ENCODE measurements at regions not wholly inside any gene's neighbourhood (a gene's known extent, or its start where the extent isn't known, plus 50 kb on each side); places are given as distances from the start of the nearest gene placed in this dataset.
A peak's percentile ranks its signal among the peaks of the same experiment; 100 is the strongest.
"Not testable (repeated sequence)": the region's sequence is repeated elsewhere in the genome, so short reads cannot be mapped to it uniquely, and the experiment has no call there.

DNA sequence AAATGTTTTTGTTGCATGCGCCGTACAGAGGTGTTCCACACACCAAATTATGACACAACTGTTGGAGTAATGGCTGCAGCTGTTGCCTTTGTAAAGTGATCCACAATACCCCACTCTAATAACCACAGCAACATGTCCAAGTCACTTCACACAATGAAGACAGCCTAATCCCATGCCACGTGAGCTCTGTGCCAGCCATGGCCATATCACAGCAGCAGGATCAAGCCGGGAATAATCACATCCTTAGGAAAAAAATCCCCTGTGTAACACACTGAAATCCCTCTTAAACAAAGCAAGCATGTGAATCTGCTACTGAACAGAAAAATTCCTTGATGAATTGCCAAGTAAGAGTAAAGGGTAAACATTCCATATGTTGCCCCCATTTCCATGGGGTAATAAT, 179.5 kb upstream of the PARD3B start:
- no peak for DNase-seq

DNA sequence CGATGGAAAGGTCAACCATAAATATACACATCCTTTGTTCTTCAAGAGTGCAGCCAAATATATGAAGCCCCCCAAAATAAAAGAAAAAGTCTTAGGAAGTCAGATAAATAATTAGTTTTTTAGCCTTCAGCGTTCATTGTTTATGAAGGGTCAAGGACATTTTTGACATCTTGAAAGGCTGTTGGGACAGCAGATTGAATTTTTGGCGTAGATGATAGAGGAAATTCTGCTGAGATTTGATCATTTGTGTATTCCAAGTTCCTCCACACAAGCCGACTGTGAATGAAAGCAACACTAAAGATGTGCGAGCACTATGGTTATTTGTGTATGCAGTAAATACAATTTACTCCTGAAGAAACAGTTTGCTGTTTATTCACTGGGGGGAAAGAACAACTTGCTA, 177.8 kb upstream of the PARD3B start:
- DNase-seq, result no peak

DNA sequence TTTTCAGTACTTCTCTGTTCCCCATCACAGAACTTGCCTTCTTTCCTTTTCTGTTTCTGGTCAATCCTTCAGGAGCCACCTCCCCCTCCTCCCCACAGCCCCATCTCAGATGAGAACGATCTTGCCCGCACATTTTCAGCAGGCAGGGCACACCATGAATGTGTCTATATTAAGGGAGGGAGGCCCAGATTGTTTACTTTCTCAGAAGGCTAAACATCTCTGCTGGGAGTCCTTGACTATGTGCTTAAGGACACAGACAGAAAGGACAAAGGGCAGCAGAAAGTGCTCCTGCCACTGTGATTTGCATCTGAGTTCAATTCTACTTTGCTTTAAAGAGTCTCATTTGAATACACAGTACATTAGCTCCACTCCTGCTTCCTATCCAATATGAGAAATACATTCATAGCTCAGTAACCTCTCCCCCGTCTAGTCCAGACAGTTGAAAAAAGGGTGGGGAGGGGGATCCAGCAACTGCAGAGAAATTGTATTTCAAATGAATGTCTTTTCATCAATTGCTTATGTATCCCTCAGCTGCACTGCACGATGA, 175.0 kb upstream of the PARD3B start:
- DNase-seq, result peak; percentile 7

DNA sequence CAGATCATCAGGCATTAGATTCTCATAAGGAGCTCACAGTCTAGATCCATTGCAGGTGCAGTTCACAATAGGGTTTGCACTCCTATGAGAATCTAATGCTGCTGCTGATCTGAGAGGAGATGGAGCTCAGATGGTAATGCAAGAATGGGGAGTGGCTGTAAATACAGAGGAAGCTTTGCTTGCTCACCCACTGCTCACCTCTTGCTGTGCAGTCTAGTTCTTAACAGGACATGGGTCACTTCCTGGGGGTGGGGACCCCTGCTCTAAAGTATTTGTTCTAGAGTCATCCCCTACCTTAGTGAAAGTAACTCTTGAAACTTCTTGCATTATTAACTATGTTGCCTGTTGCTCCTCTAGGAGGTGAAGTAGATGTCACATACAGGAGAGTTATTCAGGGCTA, 171.3 kb upstream of the PARD3B start:
- no peak for DNase-seq

DNA sequence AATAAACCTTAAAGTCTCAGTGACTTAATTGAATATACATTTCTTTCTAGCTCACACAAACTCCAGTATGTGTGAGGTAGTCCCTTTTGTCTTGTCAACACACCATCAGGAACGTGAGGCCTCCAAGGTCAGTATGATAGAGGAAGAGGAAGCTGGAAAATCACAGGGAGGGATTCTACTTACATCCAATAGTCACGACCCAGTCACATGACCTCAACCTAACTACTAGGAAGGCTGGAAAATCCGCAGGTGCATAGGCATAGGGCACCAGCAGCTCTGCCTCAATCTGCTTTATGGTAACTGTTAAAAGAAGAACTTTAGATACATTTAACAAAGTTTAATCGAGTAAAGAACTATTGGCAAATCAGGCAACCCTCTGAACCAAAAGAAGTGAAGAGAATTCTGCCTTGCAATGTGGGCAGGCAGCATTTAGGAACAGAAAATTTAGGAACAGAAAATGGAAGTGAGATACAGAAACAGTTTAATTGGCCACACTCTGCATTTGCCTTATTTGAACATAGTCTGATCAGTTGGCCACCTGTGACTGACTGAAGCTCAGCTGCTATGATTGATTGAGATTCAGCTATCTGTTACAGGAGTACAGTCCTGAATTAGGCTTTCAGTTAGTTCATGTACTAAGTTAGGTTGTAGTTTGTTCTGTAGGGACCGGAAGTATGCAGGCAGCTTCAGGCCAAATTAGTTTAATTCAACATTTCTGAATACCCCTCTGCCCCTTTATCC, 165.0 kb upstream of the PARD3B start:
- no peak for DNase-seq

DNA sequence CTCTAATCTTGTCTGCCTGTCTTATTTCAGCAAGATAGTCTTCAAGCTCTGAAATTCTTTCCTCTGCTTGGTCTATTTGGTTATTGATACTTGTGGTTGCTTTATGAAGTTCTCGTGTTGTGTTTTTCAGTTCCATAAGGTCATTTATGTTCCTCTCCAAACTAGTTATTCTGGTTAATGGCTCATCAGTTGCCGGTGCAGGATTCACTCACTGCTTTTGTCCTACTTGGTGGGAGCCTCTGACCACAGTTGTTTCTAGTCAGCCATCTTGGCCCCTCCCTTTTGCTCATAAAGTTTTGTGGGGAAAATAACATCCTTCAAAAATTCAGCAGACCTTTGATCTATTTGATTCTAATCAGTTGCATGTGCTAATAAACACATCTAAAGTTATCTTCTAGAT, 158.6 kb upstream of the PARD3B start:
- no peak for DNase-seq

DNA sequence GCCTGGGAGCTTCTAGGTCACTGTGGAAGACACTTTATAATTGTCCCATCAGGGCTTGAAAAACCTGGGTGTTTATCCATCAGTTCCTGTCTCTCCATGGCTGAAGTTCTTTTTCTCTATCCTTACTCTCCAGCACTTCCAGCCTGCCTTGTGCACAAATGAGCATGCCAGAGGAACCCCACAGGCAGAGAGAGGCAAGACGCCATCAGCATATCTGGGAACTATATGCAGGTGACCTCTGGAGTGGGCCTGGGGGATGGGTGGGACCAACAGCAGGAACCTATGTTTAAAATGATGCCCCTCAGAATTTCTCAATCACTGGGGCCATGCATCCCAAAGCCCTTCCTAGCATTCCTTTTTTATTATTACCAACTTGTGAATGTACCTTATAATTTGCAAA, 156.2 kb upstream of the PARD3B start:
- no peak for DNase-seq

DNA sequence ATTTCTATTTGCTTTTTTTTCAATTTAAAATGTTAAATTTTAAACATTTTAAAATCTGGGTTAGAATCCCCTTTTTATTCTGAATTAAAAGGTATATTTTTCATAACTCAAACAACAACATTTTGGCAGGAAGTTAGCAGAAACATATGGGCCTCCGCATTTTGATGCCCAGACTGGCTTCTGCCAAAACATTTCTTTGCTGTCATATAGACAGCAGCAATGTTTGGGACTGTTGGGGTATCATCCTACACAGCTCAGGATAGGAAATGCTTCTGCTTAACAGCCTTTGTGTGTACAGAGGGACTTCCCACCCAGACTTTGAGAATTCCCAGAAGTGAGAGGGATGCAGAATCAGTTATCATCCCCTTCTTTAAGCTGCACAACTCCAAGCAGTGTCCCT, 155.4 kb upstream of the PARD3B start:
- DNase-seq, result no peak

DNA sequence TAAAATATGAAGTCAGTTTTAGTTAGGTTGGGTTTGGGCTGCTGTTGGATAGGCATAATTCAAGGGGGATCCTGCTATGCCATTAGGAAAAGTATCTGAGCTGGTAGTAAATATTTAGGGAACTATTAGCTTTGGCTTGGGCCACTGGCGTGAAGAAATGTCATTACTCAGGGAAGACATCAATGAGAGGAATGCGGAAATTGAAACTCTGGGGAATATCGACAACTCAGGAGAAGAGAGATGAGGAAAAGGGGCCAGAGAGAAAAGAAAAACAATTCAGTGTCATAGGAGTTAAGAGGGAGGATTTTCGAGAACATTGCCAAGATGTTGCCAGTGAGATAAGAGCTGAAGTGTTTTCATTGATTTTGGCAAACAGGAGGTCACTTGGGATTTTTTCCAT, 149.7 kb upstream of the PARD3B start:
- DNase-seq, result no peak

DNA sequence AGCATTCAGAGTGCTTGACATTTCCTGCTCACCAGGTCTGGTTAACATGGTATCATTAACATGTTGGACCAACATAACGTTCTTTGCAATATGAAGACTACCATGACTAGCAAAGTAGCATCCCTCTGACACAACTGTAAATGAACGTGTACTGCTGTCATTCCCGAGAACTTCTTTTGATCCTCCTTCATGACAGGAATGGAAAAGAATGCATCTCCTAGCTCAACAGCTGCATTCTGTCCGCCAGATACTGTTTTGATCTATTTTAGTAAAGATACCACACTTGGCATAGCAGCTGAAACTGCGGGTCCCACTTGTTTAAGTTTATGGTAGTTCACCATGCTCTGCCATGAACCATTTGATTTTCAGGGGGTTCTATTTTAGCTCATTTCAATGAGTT, 144.2 kb upstream of the PARD3B start:
- no peak for DNase-seq

DNA sequence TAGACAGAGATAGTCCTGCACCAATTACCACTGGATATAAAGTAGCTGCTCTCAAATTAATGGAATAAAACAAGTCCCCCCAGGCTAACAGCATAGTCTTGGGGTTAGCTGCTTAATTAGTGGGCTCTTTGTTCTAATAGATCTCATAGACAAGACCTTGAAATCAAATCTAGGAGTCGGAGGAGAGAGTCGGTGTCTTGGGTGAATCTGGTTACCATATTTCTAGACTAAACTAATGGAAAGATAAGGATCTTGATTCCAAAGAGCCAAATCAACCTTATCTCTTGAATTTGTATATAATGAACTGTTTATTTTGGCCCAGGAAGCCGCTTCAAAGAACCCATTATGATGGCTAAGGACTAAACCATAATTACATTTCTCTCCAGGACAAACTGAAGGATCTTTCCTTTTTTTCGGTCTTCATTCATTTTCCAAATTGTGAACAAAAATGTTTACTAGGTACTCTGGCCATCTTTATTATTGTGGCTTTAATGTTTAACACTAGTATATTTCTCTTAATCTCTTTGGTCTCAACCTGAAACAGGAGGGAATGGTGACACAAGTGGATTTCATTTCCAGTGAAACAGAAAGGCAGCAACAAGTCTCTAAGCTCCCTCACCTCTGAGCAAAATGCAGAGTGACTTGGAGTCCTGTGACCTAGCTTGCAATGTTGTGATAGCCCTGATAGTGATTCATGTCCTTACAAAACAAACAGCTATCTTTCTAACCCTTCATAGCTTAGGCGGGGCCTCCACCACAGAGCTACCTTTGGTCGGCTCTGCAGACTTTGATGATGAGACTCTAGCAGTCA, 137.9 kb upstream of the PARD3B start:
- DNase-seq, result peak; percentile 87

DNA sequence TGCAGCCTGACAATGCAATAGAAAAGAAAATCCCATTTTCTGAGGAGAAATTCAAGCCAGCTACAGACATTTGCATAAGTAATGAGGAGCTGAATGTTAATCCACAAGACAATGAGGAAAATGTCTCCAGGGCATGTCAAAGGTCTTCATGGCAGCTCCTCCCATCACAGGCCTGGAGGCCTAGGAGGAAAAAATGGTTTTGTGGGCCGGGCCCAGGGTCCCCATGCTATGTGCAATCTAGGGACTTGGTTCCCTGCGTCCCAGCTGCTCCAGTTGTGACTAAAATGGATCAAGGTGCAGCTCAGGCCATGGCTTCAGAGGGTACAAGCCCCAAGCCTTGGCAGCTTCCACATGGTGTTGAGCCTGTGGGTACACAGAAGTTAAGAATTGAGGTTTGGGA, 132.5 kb upstream of the PARD3B start:
- not testable (repeated sequence) for DNase-seq

DNA sequence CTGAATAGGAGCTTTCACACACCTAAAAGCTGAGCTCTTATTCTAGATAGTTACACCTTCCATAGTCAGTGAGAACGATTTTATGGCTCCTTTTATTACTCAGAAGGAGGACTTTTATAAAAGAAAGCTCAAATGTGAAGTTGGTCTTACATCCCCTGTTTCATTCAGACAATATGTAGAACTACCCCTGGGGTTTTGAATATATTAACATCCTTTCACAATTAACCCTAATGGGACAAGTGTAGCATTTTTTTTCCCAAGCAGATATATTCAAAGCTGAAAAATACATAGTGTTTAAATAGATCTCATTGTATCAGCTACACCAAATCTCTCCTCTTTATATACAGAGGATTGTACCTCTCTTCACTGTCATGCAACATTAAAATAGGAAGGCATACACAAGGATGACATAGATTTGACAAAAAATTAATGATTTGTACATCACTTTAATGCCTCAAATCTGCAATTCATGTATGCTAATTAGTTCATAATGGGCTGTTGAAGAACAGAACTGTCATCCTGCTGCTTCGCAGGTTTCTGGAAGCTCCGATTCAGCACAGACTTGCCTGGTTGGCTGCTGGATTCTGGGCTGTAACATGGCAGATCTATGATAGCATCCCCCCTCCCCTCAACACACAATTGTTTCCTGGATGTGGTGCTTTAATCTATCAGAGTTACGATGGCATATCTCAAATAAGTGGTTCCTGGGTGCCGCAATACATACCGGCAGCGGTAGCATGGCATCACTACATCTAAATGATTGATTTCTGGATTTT, 129.7 kb upstream of the PARD3B start:
- no peak for DNase-seq

DNA sequence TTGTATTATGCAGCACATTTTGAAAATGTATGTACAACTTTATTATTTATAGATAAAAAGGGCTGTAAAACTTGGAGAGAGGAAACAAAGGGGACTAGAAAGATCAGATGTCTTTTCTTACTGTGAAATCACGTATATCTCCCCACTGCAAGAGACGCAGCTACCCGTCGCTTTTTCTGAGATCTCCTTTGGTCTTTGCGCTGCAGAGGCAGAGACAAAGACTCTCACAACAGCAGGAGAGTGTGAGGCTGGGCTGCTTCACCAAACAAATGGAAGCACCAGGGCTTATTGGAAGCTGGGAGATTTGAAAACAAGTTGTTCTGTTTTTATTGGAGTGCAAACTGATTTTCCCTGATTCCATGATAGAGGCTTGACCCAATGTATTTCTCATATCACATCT, 129.0 kb upstream of the PARD3B start:
- DNase-seq, result no peak

DNA sequence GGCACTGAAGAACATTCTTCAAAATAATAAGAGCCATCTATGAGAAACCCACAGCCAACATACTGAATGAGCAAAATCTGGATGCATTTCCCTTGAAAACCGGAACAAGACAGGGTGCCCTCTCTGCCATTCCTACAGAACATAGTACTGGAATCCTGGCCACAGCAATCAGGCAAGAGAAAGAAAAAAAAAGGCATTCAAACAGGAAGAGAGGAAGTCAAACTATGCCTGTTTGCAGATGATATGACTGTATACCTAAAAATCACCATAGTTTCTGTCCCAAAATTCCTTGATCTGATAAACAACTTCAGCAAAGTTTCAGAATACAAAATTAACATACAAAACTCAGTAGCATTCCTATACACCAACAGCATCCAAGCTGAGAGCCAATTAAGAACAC, 119.5 kb upstream of the PARD3B start:
- no peak for DNase-seq

DNA sequence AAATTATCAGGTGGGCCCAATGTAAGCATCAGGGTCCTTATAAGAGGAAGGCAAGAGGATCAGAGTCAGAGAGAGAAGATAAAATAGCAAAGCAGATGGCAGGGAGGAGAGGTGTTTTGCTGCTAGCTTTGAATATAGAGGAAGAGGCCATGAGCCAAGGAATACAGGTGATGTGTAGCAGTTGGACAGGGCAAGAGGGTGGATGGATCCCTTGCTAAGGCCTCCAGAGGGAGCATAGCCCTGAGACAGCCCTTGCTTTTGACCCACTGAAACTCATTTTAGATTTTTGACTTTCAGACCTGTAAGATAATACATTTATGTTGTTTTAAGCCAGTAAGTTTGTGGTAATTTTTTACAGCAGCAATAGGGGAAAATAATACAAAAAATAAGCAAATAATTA, 116.6 kb upstream of the PARD3B start:
- DNase-seq, result no peak

DNA sequence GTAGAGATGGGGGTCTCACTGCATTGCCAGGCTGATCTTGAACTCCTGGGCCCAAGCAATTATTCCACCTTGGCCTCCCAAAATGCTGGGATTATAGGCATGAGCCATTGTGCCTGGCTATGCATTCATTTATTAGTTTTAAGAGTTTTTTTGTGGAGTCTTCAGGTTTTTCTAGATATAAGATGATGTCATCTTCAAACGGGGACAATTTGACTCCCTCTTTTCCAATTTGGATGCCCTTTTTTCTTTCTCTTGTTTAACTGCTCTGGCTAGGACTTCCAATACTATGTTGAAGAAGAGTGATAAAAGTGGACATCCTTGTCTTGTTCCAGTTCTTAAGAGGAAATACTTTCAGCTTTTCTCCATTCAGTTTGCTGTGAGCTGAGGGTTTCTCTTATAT, 113.7 kb upstream of the PARD3B start:
- no peak for DNase-seq

DNA sequence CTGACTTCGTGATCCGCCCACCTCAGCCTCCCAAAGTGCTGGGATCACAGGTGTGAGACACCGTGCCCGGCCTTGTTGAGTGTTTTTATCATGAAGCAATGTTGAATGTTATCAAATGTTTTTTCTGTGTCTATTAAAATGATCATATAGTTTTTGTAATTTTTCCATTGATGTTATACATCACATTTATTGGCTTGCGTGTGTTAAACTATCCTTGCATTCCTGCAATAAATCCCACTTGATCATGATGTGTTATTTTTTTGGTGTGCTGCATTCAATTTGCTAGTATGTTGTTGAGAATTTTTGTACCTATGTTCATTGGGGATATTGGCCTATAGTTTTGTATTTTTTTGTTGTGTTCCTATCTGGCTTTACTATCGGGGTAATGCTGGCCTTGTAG, 113.1 kb upstream of the PARD3B start:
- DNase-seq, result no peak

DNA sequence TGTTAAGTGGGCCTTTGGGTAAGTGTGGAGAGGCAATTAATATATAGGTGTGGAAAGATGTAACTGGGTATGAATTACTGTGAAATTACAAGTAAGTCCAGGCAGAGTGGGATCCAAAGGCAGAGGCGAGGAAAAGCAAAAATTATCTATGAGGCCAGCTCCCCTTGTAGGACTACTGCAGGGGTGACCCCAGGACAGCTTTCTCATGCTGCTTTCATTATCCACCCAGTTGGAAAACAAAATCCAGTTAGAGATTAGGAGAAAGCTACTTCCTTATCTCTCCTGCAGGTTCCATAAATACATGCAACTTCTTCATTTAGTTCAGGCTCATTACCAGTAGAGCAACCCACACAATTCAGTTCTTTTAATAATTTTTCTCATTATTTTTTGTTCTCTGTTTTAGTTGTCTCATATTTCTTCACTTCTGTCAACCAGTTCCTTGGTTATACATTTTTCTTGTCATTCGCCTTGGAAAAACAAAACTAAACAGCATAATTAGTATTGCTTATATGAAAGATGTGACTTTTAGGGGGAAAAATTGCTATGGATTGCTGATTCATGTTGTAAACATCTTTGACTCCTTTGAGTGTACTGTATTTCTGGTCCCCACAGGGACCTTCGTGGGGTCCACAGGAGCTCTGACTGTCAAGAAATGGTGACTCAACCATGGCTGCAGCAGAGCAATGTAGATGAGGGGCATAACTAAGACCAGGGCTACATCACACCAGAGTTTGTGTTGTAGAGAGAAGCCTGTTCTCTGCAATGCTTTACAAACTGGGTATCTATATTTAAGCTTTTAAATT, 110.4 kb upstream of the PARD3B start:
- no peak for DNase-seq

DNA sequence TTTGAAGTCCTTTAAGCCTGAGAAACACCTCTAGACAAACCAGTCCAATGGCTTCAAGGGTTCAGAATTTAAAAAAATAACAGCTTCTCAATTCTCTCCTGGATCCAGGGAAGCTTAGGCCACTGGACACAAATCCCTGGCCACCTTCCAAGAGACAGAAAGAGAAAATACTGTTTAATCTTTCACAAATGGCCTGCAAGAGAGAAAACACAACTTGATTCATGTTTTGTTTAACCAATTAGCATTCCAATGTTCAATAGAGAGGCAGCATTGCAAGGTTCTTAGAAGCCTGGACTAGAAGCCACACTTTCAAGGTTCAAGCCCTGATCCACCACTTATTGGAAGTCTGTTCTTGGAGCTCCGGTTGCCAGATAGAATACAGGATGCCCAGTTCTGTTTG, 109.0 kb upstream of the PARD3B start:
- no peak for DNase-seq

DNA sequence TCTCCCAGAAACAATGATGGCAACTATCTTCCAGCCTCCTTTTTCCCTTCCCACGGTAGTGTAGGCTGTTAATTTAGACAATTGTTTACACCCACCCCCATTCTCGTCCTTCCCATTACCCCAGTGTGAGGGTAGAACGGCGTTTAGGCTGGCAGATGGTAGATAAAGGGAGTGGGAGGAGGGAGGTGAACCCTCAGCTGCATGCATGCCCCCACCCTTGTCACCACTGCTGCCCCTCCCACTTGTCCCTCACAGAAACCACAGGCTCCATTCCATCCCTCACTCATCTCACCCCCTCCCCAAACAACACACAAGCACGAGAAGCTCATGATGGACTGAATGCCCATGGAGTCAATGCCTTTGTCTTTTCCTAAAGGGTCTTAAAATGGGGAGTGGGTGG, 107.9 kb upstream of the PARD3B start:
- no peak for DNase-seq

Measured in DMS79 treated with DMSO at 0.1 percent for 48 hours (cell line).